GM18858 (cell line): ENCODE measurements at regions not wholly inside any gene's neighbourhood (a gene's known extent, or its start where the extent isn't known, plus 50 kb on each side); places are given as distances from the start of the nearest gene placed in this dataset.
"Not testable (repeated sequence)": the region's sequence is repeated elsewhere in the genome, so short reads cannot be mapped to it uniquely, and the experiment has no call there.

Source experiments
- ATAC-seq: cut with Tn5 transposase; IDR thresholded peaks from one replicate; pipeline ENCODE4 v1.9.1; 2021; ENCODE audit not compliant: unreplicated experiment

GRCh38 chr6:105677671-105678475 lies 275.0 kb upstream of the PREP start:
- ATAC-seq, result no peak

- ATAC-seq, result no peak
Observed at GRCh38 chr6:105676857-105677256, 274.0 kb upstream of the PREP start.

GRCh38 chr6:105675715-105676397 lies 273.0 kb upstream of the PREP start:
- no peak for ATAC-seq

- ATAC-seq, result not testable (repeated sequence)
Observed at GRCh38 chr6:105672856-105673538, 270.1 kb upstream of the PREP start.

GRCh38 chr6:105669232-105669631 lies 266.4 kb upstream of the PREP start:
- no peak for ATAC-seq

- ATAC-seq, result no peak
Observed at GRCh38 chr6:105667056-105667455, 264.2 kb upstream of the PREP start.

- ATAC-seq, result no peak
Observed at GRCh38 chr6:105664931-105665330, 262.0 kb upstream of the PREP start.

- ATAC-seq, result no peak
Observed at GRCh38 chr6:105651969-105652368, 249.1 kb upstream of the PREP start.

GRCh38 chr6:105650347-105650746 lies 247.5 kb upstream of the PREP start:
- no peak for ATAC-seq

GRCh38 chr6:105649192-105649591 lies 246.3 kb upstream of the PREP start:
- no peak for ATAC-seq

- no peak for ATAC-seq
Observed at GRCh38 chr6:105648276-105648675, 245.4 kb upstream of the PREP start.

- ATAC-seq, result peak; percentile 92
Observed at GRCh38 chr6:105646391-105646867, 243.5 kb upstream of the PREP start.

- ATAC-seq, result no peak
Observed at GRCh38 chr6:105645958-105646357, 243.1 kb upstream of the PREP start.

- ATAC-seq, result no peak
Observed at GRCh38 chr6:105645156-105645555, 242.3 kb upstream of the PREP start.

GRCh38 chr6:105644691-105645090 lies 241.8 kb upstream of the PREP start:
- ATAC-seq, result no peak

- no peak for ATAC-seq
Observed at GRCh38 chr6:105644073-105644489, 241.2 kb upstream of the PREP start.

GRCh38 chr6:105642708-105643107 lies 239.8 kb upstream of the PREP start:
- no peak for ATAC-seq

GRCh38 chr6:105641504-105641903 lies 238.6 kb upstream of the PREP start:
- ATAC-seq, result no peak

- ATAC-seq, result no peak
Observed at GRCh38 chr6:105639124-105639523, 236.2 kb upstream of the PREP start.

- no peak for ATAC-seq
Observed at GRCh38 chr6:105633814-105634213, 230.9 kb upstream of the PREP start.

- no peak for ATAC-seq
Observed at GRCh38 chr6:105628156-105628860, 225.4 kb upstream of the PREP start.
